ENCODE measurements at regions not wholly inside any gene's neighbourhood (a gene's known extent, or its start where the extent isn't known, plus 50 kb on each side); places are given as distances from the start of the nearest gene placed in this dataset.

- POLR2A ChIA-PET, result no interaction called here
- Histone ChIP-seq H3K4me3 (ENCODE audit: low read depth in 2 of 2, low read length in 2 of 2) (no peak overlapping the region), H3K9me3 (ENCODE audit: control insufficient read depth, insufficient read depth, low read depth, low read length) (no peaks in the 10 kb centered on the region), H3K27ac (ENCODE audit: low read length) (no peak overlapping the region), H3K36me3 (ENCODE audit: control insufficient read depth, insufficient read depth, low read length) (no peaks in the 10 kb centered on the region), H3K4me1 (ENCODE audit: control insufficient read depth, insufficient read depth, low read length) (no peaks in the 10 kb centered on the region), H3K27me3 (ENCODE audit: control insufficient read depth, insufficient read depth, low read length) (no peaks in the 10 kb centered on the region)
- TF ChIP-seq POLR2AphosphoS5 (IDR thresholded peaks at IDR 0.05; ENCODE audit: low read depth, low read length), result no peak
- no peak for TF ChIP-seq REST (IDR thresholded peaks at IDR 0.05; ENCODE audit: insufficient read depth in 1 of 2, low read depth in 2 of 2, low read length in 1 of 2)
- peak; percentile 14 for TF ChIP-seq CTCF (IDR thresholded peaks at IDR 0.05)
- no peak for TF ChIP-seq SIN3A (IDR thresholded peaks at IDR 0.05; ENCODE audit: borderline replicate concordance, insufficient read depth, low read depth, low read length)
- BruUV-seq (replicated peaks), result no TSS peak
- in situ Hi-C loops (cut with HindIII; ENCODE audit: low pct_unique_long_range_greater_than_20kb, low sequenced_read_pairs), result no loop called here
- CTCF ChIA-PET, result interaction anchor here (0.6 kb wide), 1 partner anchor 244 kb away, joined by 12 read pairs; no protein-coding TSS in a partner anchor
- intact Hi-C loops (cut with micrococcal nuclease; ENCODE audit: unreplicated experiment), result loop anchor here (5.0 to 10.0 kb wide), 2 partner anchors 196 to 242 kb away; no protein-coding TSS in a partner anchor
- no peak for ATAC-seq
- DNase-seq (ENCODE audit: low read depth, low spot score), result no peak
Measured at GRCh38 chr6:125510405-125510804, 208.6 kb upstream of the HDDC2 start.

- POLR2A ChIA-PET, result no interaction called here
- CTCF ChIA-PET, result no interaction called here
- Histone ChIP-seq H3K4me3 (ENCODE audit: low read depth in 2 of 2, low read length in 2 of 2) (no peak overlapping the region), H3K36me3 (ENCODE audit: control insufficient read depth, insufficient read depth, low read length) (no peaks in the 10 kb centered on the region), H3K27me3 (ENCODE audit: control insufficient read depth, insufficient read depth, low read length) (no peaks in the 10 kb centered on the region), H3K27ac (ENCODE audit: low read length) (no peak overlapping the region), H3K9me3 (ENCODE audit: control insufficient read depth, insufficient read depth, low read depth, low read length) (no peaks in the 10 kb centered on the region), H3K4me1 (ENCODE audit: control insufficient read depth, insufficient read depth, low read length) (no peaks in the 10 kb centered on the region)
- no TSS peak for BruUV-seq (replicated peaks)
- in situ Hi-C loops (cut with HindIII; ENCODE audit: low pct_unique_long_range_greater_than_20kb, low sequenced_read_pairs) (no loop called here), intact Hi-C loops (cut with micrococcal nuclease; ENCODE audit: unreplicated experiment) (loop anchor here (5.0 to 10.0 kb wide), 2 partner anchors 197 to 240 kb away; no protein-coding TSS in a partner anchor)
- TF ChIP-seq CTCF (IDR thresholded peaks at IDR 0.05) (no peak), REST (IDR thresholded peaks at IDR 0.05; ENCODE audit: insufficient read depth in 1 of 2, low read depth in 2 of 2, low read length in 1 of 2) (no peak), POLR2AphosphoS5 (IDR thresholded peaks at IDR 0.05; ENCODE audit: low read depth, low read length) (no peak), SIN3A (IDR thresholded peaks at IDR 0.05; ENCODE audit: borderline replicate concordance, insufficient read depth, low read depth, low read length) (no peak), TCF7L2 (IDR thresholded peaks at IDR 0.05; ENCODE audit: low read depth, low read length) (no peak)
- ATAC-seq (no peak), DNase-seq (ENCODE audit: low read depth, low spot score) (no peak)
Measured at GRCh38 chr6:125511809-125512396, 210.1 kb upstream of the HDDC2 start.
